ENCODE measurements at regions not wholly inside any gene's neighbourhood (a gene's known extent, or its start where the extent isn't known, plus 50 kb on each side); places are given as distances from the start of the nearest gene placed in this dataset.
A peak's percentile ranks its signal among the peaks of the same experiment; 100 is the strongest.

GRCh38 chr6:40887792-40888340 lies 151.2 kb downstream of the UNC5CL start:
- ChIA-PET POLR2A (no interaction called here), CTCF (ENCODE audit: low intra/inter-chr PET ratio, low total read pairs) (no interaction called here)
- H3K79me2 ChIP-seq (ENCODE audit: insufficient read depth, low read length), result no peaks in the 10 kb centered on the region
- intact Hi-C loops (cut with micrococcal nuclease; ENCODE audit: unreplicated experiment) (no loop called here), in situ Hi-C loops (cut with HindIII; ENCODE audit: extremely low pct_ligation_motif_present, low pct_unique_long_range_greater_than_20kb) (no loop called here)
- H3K27ac ChIP-seq (ENCODE audit: extremely low read length, insufficient read depth, low read length), result no peak overlapping the region
- H3K9ac ChIP-seq (ENCODE audit: insufficient read depth, low read depth, low read length), result no peak overlapping the region
- H2AFZ ChIP-seq (ENCODE audit: low read length), result no peak overlapping the region
- no peaks in the 10 kb centered on the region for H4K20me1 ChIP-seq (ENCODE audit: insufficient read depth, low read length)
- peaks cover 2 to 23% of the 10 kb centered on the region in 2 experiments; a peak in 3 of 5 replicates for H3K27me3 ChIP-seq (ENCODE audit: control insufficient read depth in 1 of 2, insufficient read depth in 2 of 2, low read length in 2 of 2)
- DNase-seq (ENCODE audit: low spot score) (no peak), ATAC-seq (peak; percentile 30; the same call in 2 of the 3 replicates), FAIRE-seq (no peak)
- TF ChIP-seq NR2F1 (CRISPR knock-in tag; IDR thresholded peaks at IDR 0.05) (no peak), MIER3 (CRISPR knock-in tag; IDR thresholded peaks at IDR 0.05; ENCODE audit: borderline replicate concordance) (no peak), GMEB2 (CRISPR knock-in tag; IDR thresholded peaks at IDR 0.05; ENCODE audit: low read depth) (no peak), CHCHD3 (CRISPR knock-in tag; IDR thresholded peaks at IDR 0.05) (no peak), XBP1 (CRISPR knock-in tag; IDR thresholded peaks at IDR 0.05) (no peak), ZIK1 (CRISPR knock-in tag; IDR thresholded peaks at IDR 0.05; ENCODE audit: borderline replicate concordance, low read depth) (no peak), AFF4 (CRISPR knock-in tag; IDR thresholded peaks at IDR 0.05) (no peak), ZNF761 (CRISPR knock-in tag; conservative IDR thresholded peaks at IDR 0.05) (no peak), ZNF367 (CRISPR knock-in tag; IDR thresholded peaks at IDR 0.05; ENCODE audit: borderline replicate concordance) (no peak), ZNF772 (CRISPR knock-in tag; IDR thresholded peaks at IDR 0.05) (no peak), ZNF576 (CRISPR knock-in tag; IDR thresholded peaks at IDR 0.05) (no peak), ZNF713 (CRISPR knock-in tag; IDR thresholded peaks at IDR 0.05) (no peak), ZNF776 (CRISPR knock-in tag; IDR thresholded peaks at IDR 0.05) (no peak), PITX1 (CRISPR knock-in tag; IDR thresholded peaks at IDR 0.05) (no peak), TCF12 (IDR thresholded peaks at IDR 0.05) (no peak), TCF12 (CRISPR knock-in tag; IDR thresholded peaks at IDR 0.05) (no peak), NBN (conservative IDR thresholded peaks at IDR 0.05) (no peak), ZNF280B (CRISPR knock-in tag; IDR thresholded peaks at IDR 0.05; ENCODE audit: borderline replicate concordance) (no peak), THYN1 (CRISPR knock-in tag; IDR thresholded peaks at IDR 0.05; ENCODE audit: borderline replicate concordance, low read depth) (no peak)
- no peaks in the 10 kb centered on the region for H3K9me3 ChIP-seq (ENCODE audit: low read length)
- no peaks in the 10 kb centered on the region for H3K36me3 ChIP-seq (replicated peaks in 1 of 2; ENCODE audit: control insufficient read depth in 1 of 2, insufficient read depth in 2 of 2, low read length in 2 of 2)
- peaks cover 61% of the 10 kb centered on the region for H3K4me1 ChIP-seq (ENCODE audit: insufficient read depth, low read length)
- no peak overlapping the region for H3K4me3 ChIP-seq (replicated peaks in 1 of 3; ENCODE audit: insufficient read depth in 1 of 3, low read depth in 2 of 3, low read length in 3 of 3)
- H3K4me2 ChIP-seq (ENCODE audit: low read depth, low read length), result no peak overlapping the region
- BruUV-seq (replicated peaks), result no TSS peak
- WGBS (ENCODE audit: low lambda C conversion rate), result 27% methylated on average over 6 of the region's 6 CpGs
